Body of pancreas (tissue), 4 donors: ENCODE measurements at regions not wholly inside any gene's neighbourhood (a gene's known extent, or its start where the extent isn't known, plus 50 kb on each side); places are given as distances from the start of the nearest gene placed in this dataset.

ENCODE experiments used
- CTCF ChIP-seq, 7 experiments: fragments of 450-650 bp in 4 of 7; fragments of 200-600 bp in 3 of 7; sonication (generic) in 3 of 7; IDR thresholded peaks; one replicate each; pipeline ENCODE4 v1.5.1; 2016 to 2019; ENCODE audit warnings: antibody characterized with exemption in 7 of 7
- POLR2A ChIP-seq, 3 donors: fragments of 450-650 bp; IDR thresholded peaks; one replicate each; pipeline ENCODE4 v1.6.1; 2016; ENCODE audit warnings: antibody characterized with exemption in 3 of 3, mild to moderate bottlenecking in 2 of 3

- TF ChIP-seq CTCF (IDR thresholded peaks at IDR 0.05) (no peak), POLR2A (IDR thresholded peaks at IDR 0.05) (no peak)
Observed at GRCh38 chr15:25184356-25185155, 229.8 kb downstream of the SNRPN start.
